CD4-positive, CD25-positive, alpha-beta regulatory T cell (primary cell): ENCODE measurements at regions not wholly inside any gene's neighbourhood (a gene's known extent, or its start where the extent isn't known, plus 50 kb on each side); places are given as distances from the start of the nearest gene placed in this dataset.

ENCODE experiments used
- ATAC-seq, 2 donors: fragments of 150-1000 bp; cut with Tn5 transposase; one replicate each; pipeline ENCODE4 v1.10.0; 2021; ENCODE audit warnings: low read depth in 2 of 2, moderate number of reproducible peaks in 2 of 2, moderate library complexity in 1 of 2
- DNase-seq, 3 donors: peaks; one replicate each; pipeline versions ENCODE4 v3.0.0 to v3.0.0-alpha.2; 2012 to 2022; ENCODE audit warnings: mixed read lengths in 1 of 3
- H3K27ac ChIP-seq: one replicate; pipeline ENCODE4 v1.7.0; 2013; ENCODE audit warnings: mild to moderate bottlenecking, low read length; ENCODE audit not compliant: insufficient read depth, poor library complexity, severe bottlenecking
- H3K27me3 ChIP-seq: one replicate; pipeline ENCODE4 v1.7.0; 2013; ENCODE audit warnings: low read length; ENCODE audit not compliant: control insufficient read depth, insufficient read depth
- H3K36me3 ChIP-seq: one replicate; pipeline ENCODE4 v1.7.0; 2013; ENCODE audit warnings: mild to moderate bottlenecking, low read length, moderate library complexity; ENCODE audit not compliant: control insufficient read depth, insufficient read depth
- H3K4me1 ChIP-seq: 2 replicates; pipeline ENCODE4 v1.7.0; 2013; ENCODE audit warnings: mild to moderate bottlenecking, low read length; ENCODE audit not compliant: insufficient read depth, control insufficient read depth, poor library complexity, severe bottlenecking
- H3K4me3 ChIP-seq: one replicate; pipeline ENCODE4 v1.7.0; 2013; ENCODE audit warnings: low read depth, mild to moderate bottlenecking, low read length, moderate library complexity
- H3K9me3 ChIP-seq, 2 experiments: 1 replicate in 1 of 2; 2 replicates in 1 of 2; pipeline ENCODE4 v1.7.0; 2013; ENCODE audit warnings: low read length in 2 of 2, mild to moderate bottlenecking in 1 of 2, moderate library complexity in 1 of 2; ENCODE audit not compliant: control insufficient read depth in 2 of 2
- H3K27ac Mint-ChIP-seq, 3 donors: one replicate each; pipeline ENCODE4 v1.8.0; 2020 to 2022; ENCODE audit warnings: mild to moderate bottlenecking in 3 of 3, mixed read lengths in 3 of 3, moderate library complexity in 2 of 3
- H3K27me3 Mint-ChIP-seq: one replicate; pipeline ENCODE4 v1.8.0; 2022; ENCODE audit warnings: mild to moderate bottlenecking, mixed read lengths
- H3K36me3 Mint-ChIP-seq: one replicate; pipeline ENCODE4 v1.8.0; 2020; ENCODE audit warnings: mixed read lengths
- H3K4me1 Mint-ChIP-seq, 4 donors: one replicate each; pipeline ENCODE4 v1.8.0; 2020 to 2022; ENCODE audit warnings: mixed read lengths in 4 of 4, mild to moderate bottlenecking in 1 of 4
- H3K4me3 Mint-ChIP-seq, 4 donors: one replicate each; pipeline ENCODE4 v1.8.0; 2020 to 2022; ENCODE audit warnings: mild to moderate bottlenecking in 4 of 4, mixed read lengths in 4 of 4, moderate library complexity in 3 of 4
- H3K9me3 Mint-ChIP-seq, 7 donors: one replicate each; pipeline ENCODE4 v1.8.0; 2020 to 2022; ENCODE audit warnings: mixed read lengths in 7 of 7, mild to moderate bottlenecking in 3 of 7, moderate library complexity in 2 of 7

DNA sequence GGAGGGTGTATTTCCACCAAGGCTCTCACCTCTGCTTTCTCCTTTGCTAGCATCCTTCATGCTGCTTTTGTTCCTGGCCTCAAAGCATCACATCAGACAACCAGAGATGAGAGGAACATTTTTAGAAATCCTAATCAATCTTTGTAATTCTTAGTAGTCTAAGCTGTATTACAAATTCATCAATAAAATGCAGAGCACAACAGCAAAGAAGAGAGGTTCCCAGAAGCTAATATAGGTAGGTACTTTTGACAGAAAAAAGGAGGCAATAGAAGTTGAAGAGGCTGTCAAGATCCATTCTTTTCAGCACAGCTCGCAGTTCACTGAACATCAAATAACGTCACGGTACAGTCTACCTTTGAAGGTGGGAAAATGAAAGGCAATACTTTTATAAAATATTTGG, 265.2 kb upstream of the SYT1 start:
- no peak for ATAC-seq
- Mint-ChIP-seq H3K4me1 (no peaks in the 10 kb centered on the region), H3K36me3 (no peaks in the 10 kb centered on the region)

DNA sequence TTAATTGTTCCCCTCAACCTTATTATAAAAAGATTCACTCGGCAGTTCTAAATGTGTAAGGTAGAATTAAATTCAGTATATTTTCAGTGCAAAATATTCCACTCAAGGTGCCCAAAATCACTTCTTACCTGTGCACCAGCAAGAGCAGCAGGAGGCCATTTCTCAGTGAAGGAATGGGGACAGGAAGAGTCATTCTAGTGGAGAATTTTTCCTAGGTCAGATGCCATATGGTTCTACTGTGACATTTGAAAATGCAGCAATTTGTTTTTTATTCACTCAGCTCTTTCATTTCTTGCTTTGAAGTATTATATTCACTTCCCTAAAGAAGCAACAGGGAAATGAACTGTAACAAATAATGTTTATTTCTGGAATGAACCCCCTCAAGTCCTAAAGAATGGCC, 264.0 kb upstream of the SYT1 start:
- Mint-ChIP-seq H3K27ac (no peak overlapping the region), H3K27me3 (no peaks in the 10 kb centered on the region), H3K9me3 (peaks cover 1 to 24% (median 5%) of the 10 kb centered on the region in 7 donors), H3K4me3 (no peak overlapping the region), H3K4me1 (no peaks in the 10 kb centered on the region), H3K36me3 (no peaks in the 10 kb centered on the region)
- no peak overlapping the region for H3K27ac ChIP-seq
- no peak for ATAC-seq
- no peaks in the 10 kb centered on the region for H3K27me3 ChIP-seq
- no peaks in the 10 kb centered on the region for H3K36me3 ChIP-seq
- H3K9me3 ChIP-seq, result no peaks in the 10 kb centered on the region
- no peak for DNase-seq
- H3K4me3 ChIP-seq, result no peak overlapping the region
- H3K4me1 ChIP-seq, result no peaks in the 10 kb centered on the region

More for the DNA sequence above, 265.2 kb upstream of the SYT1 start:
- Mint-ChIP-seq H3K27ac (no peak overlapping the region), H3K27me3 (no peaks in the 10 kb centered on the region), H3K4me3 (no peak overlapping the region), H3K9me3 (peaks cover 0 to 23% (median 7%) of the 10 kb centered on the region in 7 donors)
- H3K27ac ChIP-seq, result no peak overlapping the region
- H3K36me3 ChIP-seq, result no peaks in the 10 kb centered on the region
- DNase-seq, result no peak
- H3K4me3 ChIP-seq, result no peak overlapping the region
- no peaks in the 10 kb centered on the region for H3K4me1 ChIP-seq
- H3K9me3 ChIP-seq, result no peaks in the 10 kb centered on the region
- H3K27me3 ChIP-seq, result no peaks in the 10 kb centered on the region

DNA sequence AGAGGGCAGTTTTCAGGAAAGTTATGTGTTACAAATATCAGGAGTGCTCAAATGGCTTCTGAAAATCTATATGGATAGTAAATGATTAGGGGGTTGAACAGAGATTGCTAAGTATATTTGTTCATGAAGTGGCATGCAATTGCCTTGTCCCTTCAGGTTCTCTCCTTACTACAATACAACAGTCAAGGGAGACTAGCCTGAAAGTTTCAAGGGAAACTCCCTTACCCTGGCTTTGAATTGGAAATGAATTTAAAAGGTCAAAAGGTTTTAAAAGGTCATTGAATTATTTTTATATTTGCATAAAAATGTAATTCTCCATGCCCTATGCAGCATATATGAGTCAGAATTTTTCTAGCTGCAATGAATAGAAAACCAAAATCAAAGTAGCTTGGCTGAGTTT, 253.1 kb upstream of the SYT1 start:
- Mint-ChIP-seq H3K27me3 (no peaks in the 10 kb centered on the region), H3K36me3 (no peaks in the 10 kb centered on the region), H3K4me1 (no peaks in the 10 kb centered on the region), H3K4me3 (no peak overlapping the region), H3K9me3 (peaks cover 6 to 17% (median 11%) of the 10 kb centered on the region in 7 donors), H3K27ac (no peak overlapping the region)
- ATAC-seq (no peak), DNase-seq (no peak)
- peaks cover 0 to 2% of the 10 kb centered on the region in 2 experiments for H3K9me3 ChIP-seq
- H3K4me1 ChIP-seq, result no peaks in the 10 kb centered on the region
- H3K4me3 ChIP-seq, result no peak overlapping the region
- no peaks in the 10 kb centered on the region for H3K27me3 ChIP-seq
- no peaks in the 10 kb centered on the region for H3K36me3 ChIP-seq
- no peak overlapping the region for H3K27ac ChIP-seq

GRCh38 chr12:78612190-78612589, 252.4 kb upstream of the SYT1 start:
- Histone ChIP-seq H3K4me3 (no peak overlapping the region), H3K36me3 (no peaks in the 10 kb centered on the region), H3K27ac (no peak overlapping the region), H3K27me3 (no peaks in the 10 kb centered on the region), H3K4me1 (no peaks in the 10 kb centered on the region), H3K9me3 (peaks cover 0 to 2% of the 10 kb centered on the region in 2 experiments)
- no peaks in the 10 kb centered on the region for H3K4me1 Mint-ChIP-seq
- ATAC-seq, result no peak
- peaks cover 6 to 15% (median 11%) of the 10 kb centered on the region in 7 donors for H3K9me3 Mint-ChIP-seq
- H3K27ac Mint-ChIP-seq, result no peak overlapping the region
- H3K27me3 Mint-ChIP-seq, result no peaks in the 10 kb centered on the region
- H3K36me3 Mint-ChIP-seq, result no peaks in the 10 kb centered on the region
- H3K4me3 Mint-ChIP-seq, result no peak overlapping the region
- DNase-seq, result no peak

DNA sequence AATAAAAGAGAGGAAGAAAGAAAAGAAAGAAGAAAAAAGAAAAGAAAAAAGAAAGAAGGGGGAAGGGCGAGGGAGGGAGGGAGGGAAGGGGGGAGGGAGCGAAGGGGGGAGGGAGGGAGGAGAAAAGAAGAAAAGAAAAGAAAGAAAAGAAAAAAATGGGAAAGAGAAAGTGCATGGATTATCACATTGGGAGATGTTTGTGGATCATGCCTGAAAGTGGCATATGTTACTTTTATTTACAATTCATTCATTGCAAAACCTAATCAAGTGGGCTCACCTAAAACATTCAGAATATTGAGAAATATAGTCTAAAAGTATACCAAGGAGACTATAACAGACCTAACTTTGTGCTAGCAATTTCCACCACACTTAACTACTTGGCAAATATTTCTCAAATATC, 246.9 kb upstream of the SYT1 start:
- H3K4me1 ChIP-seq, result no peaks in the 10 kb centered on the region
- H3K27me3 ChIP-seq, result no peaks in the 10 kb centered on the region
- H3K9me3 ChIP-seq, result peaks cover 0 to 7% of the 10 kb centered on the region in 2 experiments
- ATAC-seq (no peak), DNase-seq (no peak)
- no peak overlapping the region for H3K4me3 ChIP-seq
- H3K4me3 Mint-ChIP-seq, result no peak overlapping the region
- no peaks in the 10 kb centered on the region for H3K4me1 Mint-ChIP-seq
- H3K27ac ChIP-seq, result no peak overlapping the region
- H3K36me3 ChIP-seq, result no peaks in the 10 kb centered on the region
- H3K27ac Mint-ChIP-seq, result no peak overlapping the region
- H3K27me3 Mint-ChIP-seq, result no peaks in the 10 kb centered on the region
- peaks cover 0 to 18% (median 7%) of the 10 kb centered on the region in 7 donors for H3K9me3 Mint-ChIP-seq
- H3K36me3 Mint-ChIP-seq, result no peaks in the 10 kb centered on the region

- no peaks in the 10 kb centered on the region for H3K36me3 ChIP-seq
- DNase-seq, result no peak
- H3K4me1 ChIP-seq, result no peaks in the 10 kb centered on the region
- no peak overlapping the region for H3K4me3 ChIP-seq
- H3K27ac Mint-ChIP-seq, result no peak overlapping the region
- no peaks in the 10 kb centered on the region for H3K27me3 ChIP-seq
- H3K4me3 Mint-ChIP-seq, result no peak overlapping the region
- ATAC-seq, result no peak
- no peak overlapping the region for H3K27ac ChIP-seq
- H3K9me3 Mint-ChIP-seq, result peaks cover 0 to 20% (median 8%) of the 10 kb centered on the region in 7 donors
- no peaks in the 10 kb centered on the region for H3K27me3 Mint-ChIP-seq
- H3K4me1 Mint-ChIP-seq, result no peaks in the 10 kb centered on the region
- no peaks in the 10 kb centered on the region for H3K36me3 Mint-ChIP-seq
- H3K9me3 ChIP-seq, result peaks cover 0 to 7% of the 10 kb centered on the region in 2 experiments
Observed at GRCh38 chr12:78622529-78623195, 241.9 kb upstream of the SYT1 start.

GRCh38 chr12:78628491-78629100, 236.0 kb upstream of the SYT1 start:
- Mint-ChIP-seq H3K4me3 (no peak overlapping the region), H3K9me3 (peaks cover 0 to 11% (median 4%) of the 10 kb centered on the region in 7 donors), H3K27ac (no peak overlapping the region), H3K4me1 (no peaks in the 10 kb centered on the region), H3K36me3 (no peaks in the 10 kb centered on the region), H3K27me3 (no peaks in the 10 kb centered on the region)
- Histone ChIP-seq H3K27me3 (no peaks in the 10 kb centered on the region), H3K4me3 (no peak overlapping the region), H3K27ac (no peak overlapping the region), H3K4me1 (no peaks in the 10 kb centered on the region), H3K36me3 (no peaks in the 10 kb centered on the region), H3K9me3 (no peaks in the 10 kb centered on the region)
- ATAC-seq, result no peak
- DNase-seq, result no peak
